GM06990 (cell line): ENCODE measurements at regions not wholly inside any gene's neighbourhood (a gene's known extent, or its start where the extent isn't known, plus 50 kb on each side); places are given as distances from the start of the nearest gene placed in this dataset.

Experiments used
- DNase-seq: peaks from one replicate; pipeline ENCODE4 v3.0.0-alpha.2; 2011; ENCODE audit not compliant: insufficient read length; ENCODE audit errors: extremely low read depth
- H3K27me3 ChIP-seq: replicated peaks from 2 replicates; pipeline ENCODE4 v1.6.0; 2011; ENCODE audit warnings: low read length; ENCODE audit not compliant: control insufficient read depth, insufficient read depth
- H3K36me3 ChIP-seq: 2 replicates; pipeline ENCODE4 v1.5.1; 2011; ENCODE audit warnings: low read length; ENCODE audit not compliant: control insufficient read depth, insufficient read depth
- H3K4me3 ChIP-seq: replicated peaks from 2 replicates; pipeline ENCODE4 v1.5.1; 2011; ENCODE audit warnings: low read depth, mild to moderate bottlenecking, control low read depth, low read length
- CTCF ChIP-seq: IDR thresholded peaks from 2 replicates; pipeline ENCODE4 v1.5.1; 2011; ENCODE audit warnings: low read length, control low read depth, mild to moderate bottlenecking, inconsistent platforms; ENCODE audit not compliant: insufficient read depth, poor library complexity, severe bottlenecking

GRCh38 chr14:104395941-104396681 lies 183.5 kb upstream of the C14orf180 start:
- TF ChIP-seq CTCF = no peak
- Histone ChIP-seq H3K4me3 (no peak overlapping the region), H3K36me3 (no peaks in the 10 kb centered on the region), H3K27me3 (no peaks in the 10 kb centered on the region)
- DNase-seq = no peak

DNA sequence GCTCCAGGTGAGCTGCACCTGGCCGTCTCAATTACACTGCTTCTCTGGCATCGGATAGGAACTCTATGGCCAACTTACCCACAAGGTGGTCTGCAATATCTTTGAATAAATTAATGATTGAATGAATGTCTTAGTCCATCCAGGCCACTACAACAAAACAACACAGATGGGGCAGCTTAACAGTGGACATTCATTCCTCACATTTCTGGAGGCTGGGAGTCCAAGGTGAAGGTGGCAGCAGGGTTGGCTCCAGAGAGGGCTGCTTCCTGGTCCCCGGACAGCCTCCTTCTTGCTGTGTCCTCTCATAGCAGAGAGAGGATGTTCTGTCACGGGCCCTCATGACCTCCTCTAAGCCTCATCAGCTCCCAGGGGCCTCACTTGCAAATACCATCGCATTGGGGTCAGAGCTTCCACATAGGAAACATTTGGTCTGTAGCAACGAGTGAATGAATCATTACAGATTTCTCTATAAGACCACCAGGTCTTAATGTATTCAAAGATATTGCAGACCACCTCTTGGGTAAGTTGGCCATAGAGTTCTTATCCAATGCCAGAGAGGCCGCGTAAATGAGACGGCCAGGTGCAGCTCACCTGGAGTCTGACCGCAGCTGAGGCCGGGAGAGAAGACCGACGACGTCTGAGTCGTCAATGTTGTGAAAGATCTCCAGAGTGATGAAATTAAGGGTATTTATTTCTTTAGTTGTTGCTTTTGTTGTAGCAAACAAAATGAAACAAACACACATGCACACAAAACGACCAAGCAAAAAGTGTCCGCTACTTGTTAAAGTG lies 182.7 kb upstream of the C14orf180 start:
- no peak for DNase-seq
- Histone ChIP-seq H3K4me3 (no peak overlapping the region), H3K27me3 (no peaks in the 10 kb centered on the region), H3K36me3 (no peaks in the 10 kb centered on the region)
- no peak for TF ChIP-seq CTCF

- no peak for DNase-seq
- H3K4me3 ChIP-seq = no peak overlapping the region
- H3K36me3 ChIP-seq = no peaks in the 10 kb centered on the region
- TF ChIP-seq CTCF = no peak
- no peaks in the 10 kb centered on the region for H3K27me3 ChIP-seq
Measured at GRCh38 chr14:104397956-104398355, 181.6 kb upstream of the C14orf180 start.

DNA sequence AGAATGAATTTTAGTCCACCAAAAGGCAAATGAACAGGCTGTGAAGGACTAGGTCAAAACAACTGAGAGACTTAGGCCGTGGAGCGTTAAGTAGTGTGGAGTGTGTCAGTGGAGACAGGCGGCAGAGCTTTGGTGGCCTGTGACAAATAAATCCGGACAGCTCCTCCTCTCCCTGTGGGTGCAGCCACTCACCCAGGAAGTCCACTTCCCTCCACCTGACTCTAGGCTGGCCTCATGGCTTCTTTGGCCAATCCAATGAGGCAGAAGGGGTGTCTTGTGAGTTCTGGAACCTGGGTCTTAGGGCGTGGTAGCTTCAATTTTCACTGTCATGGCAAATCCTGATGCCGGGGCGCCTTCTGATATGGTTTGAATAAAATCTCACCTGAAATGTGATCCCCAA lies 180.9 kb upstream of the C14orf180 start:
- no peak for DNase-seq
- Histone ChIP-seq H3K36me3 (no peaks in the 10 kb centered on the region), H3K27me3 (no peaks in the 10 kb centered on the region; the same call in 1 of the 2 replicates), H3K4me3 (no peak overlapping the region)
- TF ChIP-seq CTCF = no peak

GRCh38 chr14:104399432-104400155 lies 180.0 kb upstream of the C14orf180 start:
- Histone ChIP-seq H3K36me3 (no peaks in the 10 kb centered on the region), H3K27me3 (no peaks in the 10 kb centered on the region; the same call in 1 of the 2 replicates), H3K4me3 (no peak overlapping the region)
- DNase-seq = no peak
- no peak for TF ChIP-seq CTCF
